Endothelial cell of umbilical vein (primary cell): ENCODE measurements at regions not wholly inside any gene's neighbourhood (a gene's known extent, or its start where the extent isn't known, plus 50 kb on each side); places are given as distances from the start of the nearest gene placed in this dataset.

Experiments used
- BruUV-seq: library from RNA; stranded (reverse); fragments of 400-500 nt; replicated peaks from 2 replicates; lab custom pipeline; 2021; lab: Mats Ljungman, UMichigan
- CTCF ChIA-PET: fragments of 300-600, 350-600 bp; sonication (Branson Sonifier 250); formaldehyde crosslinking; loops from one replicate; lab custom pipeline; 2021; ENCODE audit warnings: antibody characterized with exemption, inconsistent platforms; lab: Charles Lee
- POLR2A ChIA-PET: fragments of 300-600, 350-600 bp; sonication (Branson Sonifier 250); formaldehyde crosslinking; loops from one replicate; lab custom pipeline; 2021; ENCODE audit warnings: antibody characterized with exemption, inconsistent platforms; lab: Charles Lee
- DNase-seq: peaks from one replicate; pipeline ENCODE4 v3.0.0-alpha.2; 2011; ENCODE audit warnings: low read depth, low spot score
- FAIRE-seq: peaks from 2 replicates; lab custom pipeline; 2011; peaks lifted over from hg19 to GRCh38; lab: Jason Lieb, UNC
- H2AFZ ChIP-seq: 2 replicates; pipeline ENCODE4 v1.6.0; 2012; ENCODE audit warnings: low read depth, low read length, control low read depth, inconsistent platforms
- H3K27ac ChIP-seq: 2 replicates; pipeline ENCODE4 v1.5.1; 2011; ENCODE audit warnings: low read depth, mild to moderate bottlenecking, control low read depth, low read length, moderate library complexity; ENCODE audit not compliant: insufficient read depth
- H3K27me3 ChIP-seq, 2 experiments: 2 replicates each; pipeline versions ENCODE4 v1.6.0 to v1.6.1; 2011; ENCODE audit warnings: low read length in 2 of 2, mixed read lengths in 1 of 2; ENCODE audit not compliant: control insufficient read depth in 2 of 2, insufficient read depth in 2 of 2
- H3K36me3 ChIP-seq, 2 experiments: 2 replicates in 1 of 2; 3 replicates in 1 of 2; pipeline ENCODE4 v1.5.1; 2011; ENCODE audit warnings: low read length in 2 of 2, mild to moderate bottlenecking in 1 of 2, moderate library complexity in 1 of 2; ENCODE audit not compliant: control insufficient read depth in 2 of 2, insufficient read depth in 2 of 2; ENCODE audit errors: extremely low read depth in 1 of 2
- H3K4me1 ChIP-seq: 3 replicates; pipeline ENCODE4 v1.5.1; 2011; ENCODE audit warnings: mild to moderate bottlenecking, low read length; ENCODE audit not compliant: control insufficient read depth, insufficient read depth; ENCODE audit errors: extremely low read depth
- H3K4me2 ChIP-seq: 2 replicates; pipeline ENCODE4 v1.6.1; 2011; ENCODE audit warnings: low read length, control low read depth, mixed read lengths; ENCODE audit not compliant: insufficient read depth
- H3K4me3 ChIP-seq, 3 experiments: fragments of 200-600 bp in 1 of 3; sonication (generic), shearing (Covaris generic) in 1 of 3; replicated peaks in 1 of 3; 2 replicates each; pipeline ENCODE4 v1.5.1; 2011 to 2016; ENCODE audit warnings: control low read depth in 3 of 3, low read length in 3 of 3, mild to moderate bottlenecking in 2 of 3, inconsistent platforms in 1 of 3, low read depth in 1 of 3, moderate library complexity in 1 of 3; ENCODE audit not compliant: insufficient read depth in 1 of 3
- H3K79me2 ChIP-seq: 2 replicates; pipeline ENCODE4 v1.6.0; 2012; ENCODE audit warnings: low read length, inconsistent platforms; ENCODE audit not compliant: control insufficient read depth, insufficient read depth
- H3K9ac ChIP-seq: replicated peaks from 2 replicates; pipeline ENCODE3; 2011; ENCODE audit warnings: low read length, control low read depth; ENCODE audit not compliant: insufficient read depth; ENCODE audit errors: extremely low read depth
- H3K9me1 ChIP-seq: replicated peaks from 3 replicates; pipeline ENCODE4 v1.6.0; 2011; ENCODE audit warnings: mild to moderate bottlenecking, low read length; ENCODE audit not compliant: control insufficient read depth, insufficient read depth; ENCODE audit errors: extremely low read depth
- H3K9me3 ChIP-seq: replicated peaks from 2 replicates; pipeline ENCODE4 v1.5.1; 2012; ENCODE audit warnings: low read length, inconsistent platforms; ENCODE audit not compliant: control insufficient read depth, insufficient read depth
- H4K20me1 ChIP-seq: replicated peaks from 2 replicates; pipeline ENCODE3; 2011; ENCODE audit warnings: mild to moderate bottlenecking, low read length; ENCODE audit not compliant: control insufficient read depth, insufficient read depth; ENCODE audit errors: extremely low read depth
- EZH2 ChIP-seq: IDR thresholded peaks from 2 replicates; pipeline ENCODE4 v1.6.1; 2012; ENCODE audit warnings: borderline replicate concordance, low read depth, mild to moderate bottlenecking, moderate library complexity, low read length, inconsistent platforms; ENCODE audit not compliant: severe bottlenecking
- FOS ChIP-seq: IDR thresholded peaks from 2 replicates; pipeline ENCODE4 v1.6.1; 2011; ENCODE audit warnings: mild to moderate bottlenecking, low read length, moderate library complexity, borderline replicate concordance; ENCODE audit not compliant: insufficient read depth
- GATA2 ChIP-seq: IDR thresholded peaks from 2 replicates; pipeline ENCODE4 v1.7.0; 2011; ENCODE audit warnings: low read depth, mild to moderate bottlenecking, moderate library complexity, mixed read lengths, low read length; ENCODE audit not compliant: insufficient read length, insufficient read depth
- JUN ChIP-seq: IDR thresholded peaks from 2 replicates; pipeline ENCODE4 v1.6.1; 2011; ENCODE audit warnings: borderline replicate concordance, low read depth; ENCODE audit not compliant: insufficient read length, insufficient read depth
- MAX ChIP-seq: IDR thresholded peaks from 2 replicates; pipeline ENCODE4 v1.6.1; 2011; ENCODE audit not compliant: insufficient read depth, insufficient read length
- MYC ChIP-seq: IDR thresholded peaks from one replicate; pipeline ENCODE4 v1.6.1; 2011; ENCODE audit warnings: mild to moderate bottlenecking, low read depth, low read length
- POLR2A ChIP-seq: IDR thresholded peaks from 2 replicates; pipeline ENCODE4 v1.6.1; 2012; ENCODE audit warnings: low read depth, mild to moderate bottlenecking, control low read depth, low read length
- POLR2AphosphoS5 ChIP-seq: IDR thresholded peaks from 2 replicates; pipeline ENCODE4 v1.6.1; 2012; ENCODE audit warnings: low read depth, mild to moderate bottlenecking, control low read depth, low read length, moderate library complexity; ENCODE audit not compliant: insufficient read depth
- dilution Hi-C: fragments of 300-500 bp; cut with MboI; formaldehyde crosslinking; loops from one replicate; pipeline ENCODE4 v1.15.0; 2019; ENCODE audit warnings: low sequenced_read_pairs; ENCODE audit not compliant: extremely low pct_ligation_motif_present
- intact Hi-C: fragments of 100-400 bp; cut with micrococcal nuclease; formaldehyde crosslinking; loops from one replicate; pipeline ENCODE4 v1.10.0; 2022
- TF ChIP-seq, protein P1 (sequence below), 2 donors: IDR thresholded peaks; 1 replicate in 1 of 2; 2 replicates in 1 of 2; pipeline ENCODE4 v1.5.1; 2011; ENCODE audit warnings: low read length in 2 of 2, mild to moderate bottlenecking in 2 of 2, moderate library complexity in 2 of 2, control low read depth in 1 of 2, inconsistent platforms in 1 of 2, low read depth in 1 of 2; ENCODE audit not compliant: insufficient read depth in 1 of 2; ENCODE audit errors: extremely low read depth in 1 of 2

DNA sequence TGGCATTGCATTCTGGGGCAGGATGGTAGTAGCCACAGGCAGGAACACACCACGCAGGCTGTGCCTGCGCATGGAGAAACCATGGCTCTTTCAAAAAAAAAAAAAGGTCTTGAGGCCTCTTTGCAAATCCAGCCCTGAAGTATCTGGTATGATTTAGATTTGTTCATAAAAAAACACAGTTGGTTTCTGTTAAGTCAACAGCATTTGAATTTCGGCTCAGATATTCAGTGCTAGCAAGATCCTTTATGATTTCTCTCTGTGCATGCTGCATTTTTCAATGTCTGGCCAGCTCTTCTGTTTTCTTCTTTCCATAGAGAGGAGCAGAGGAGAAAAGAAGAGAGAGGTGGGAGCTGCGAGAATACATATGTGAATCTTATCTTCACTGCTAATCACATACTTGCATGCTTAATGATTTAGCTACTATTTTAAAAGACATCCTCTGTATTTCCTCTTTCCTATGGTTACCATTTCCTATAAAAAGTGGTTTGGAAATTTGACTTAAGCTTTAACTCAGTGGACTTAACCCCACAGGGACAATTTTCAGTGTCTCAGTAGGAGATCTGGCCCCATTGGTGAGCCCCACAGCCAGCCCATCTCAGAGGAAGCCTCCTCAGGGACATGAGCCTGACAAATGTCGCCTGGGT lies 214.3 kb upstream of the APCDD1 start:
- H3K9me1 ChIP-seq = no peaks in the 10 kb centered on the region
- peaks cover 4 to 6% of the 10 kb centered on the region in 2 experiments for H3K27me3 ChIP-seq
- DNase-seq (peak; percentile 33), FAIRE-seq (no peak)
- H3K4me1 ChIP-seq = no peaks in the 10 kb centered on the region
- no TSS peak for BruUV-seq
- intact Hi-C loops = no loop called here
- ChIA-PET CTCF (interaction anchor here (1.0 to 1.5 kb wide), 2 partner anchors 9 to 15 kb away, joined by 3 to 4 read pairs; no protein-coding TSS in a partner anchor), POLR2A (no interaction called here)
- H3K4me3 ChIP-seq = no peak overlapping the region
- no peak overlapping the region for H3K9ac ChIP-seq
- H3K27ac ChIP-seq = no peak overlapping the region
- dilution Hi-C loops = no loop called here
- H4K20me1 ChIP-seq = no peaks in the 10 kb centered on the region
- no peaks in the 10 kb centered on the region for H3K79me2 ChIP-seq
- no peak overlapping the region for H3K4me2 ChIP-seq
- no peaks in the 10 kb centered on the region for H3K9me3 ChIP-seq
- H2AFZ ChIP-seq = no peak overlapping the region
- no peaks in the 10 kb centered on the region for H3K36me3 ChIP-seq
- TF ChIP-seq JUN (no peak), POLR2AphosphoS5 (no peak), FOS (no peak), EZH2 (no peak), MYC (no peak), MAX (no peak), GATA2 (no peak), POLR2A (no peak)
- TF ChIP-seq, protein P1, sequence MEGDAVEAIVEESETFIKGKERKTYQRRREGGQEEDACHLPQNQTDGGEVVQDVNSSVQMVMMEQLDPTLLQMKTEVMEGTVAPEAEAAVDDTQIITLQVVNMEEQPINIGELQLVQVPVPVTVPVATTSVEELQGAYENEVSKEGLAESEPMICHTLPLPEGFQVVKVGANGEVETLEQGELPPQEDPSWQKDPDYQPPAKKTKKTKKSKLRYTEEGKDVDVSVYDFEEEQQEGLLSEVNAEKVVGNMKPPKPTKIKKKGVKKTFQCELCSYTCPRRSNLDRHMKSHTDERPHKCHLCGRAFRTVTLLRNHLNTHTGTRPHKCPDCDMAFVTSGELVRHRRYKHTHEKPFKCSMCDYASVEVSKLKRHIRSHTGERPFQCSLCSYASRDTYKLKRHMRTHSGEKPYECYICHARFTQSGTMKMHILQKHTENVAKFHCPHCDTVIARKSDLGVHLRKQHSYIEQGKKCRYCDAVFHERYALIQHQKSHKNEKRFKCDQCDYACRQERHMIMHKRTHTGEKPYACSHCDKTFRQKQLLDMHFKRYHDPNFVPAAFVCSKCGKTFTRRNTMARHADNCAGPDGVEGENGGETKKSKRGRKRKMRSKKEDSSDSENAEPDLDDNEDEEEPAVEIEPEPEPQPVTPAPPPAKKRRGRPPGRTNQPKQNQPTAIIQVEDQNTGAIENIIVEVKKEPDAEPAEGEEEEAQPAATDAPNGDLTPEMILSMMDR (IDR thresholded peaks at IDR 0.05; ENCODE audit: extremely low read depth in 1 of 2, insufficient read depth in 1 of 2, low read depth in 1 of 2, low read length in 2 of 2) = no peak
